WTC11 (cell line): ENCODE measurements at regions not wholly inside any gene's neighbourhood (a gene's known extent, or its start where the extent isn't known, plus 50 kb on each side); places are given as distances from the start of the nearest gene placed in this dataset.

Experiments
- CREB1 ChIP-seq: sonication (generic); formaldehyde crosslinking; IDR thresholded peaks from 2 replicates; pipeline ENCODE4 v1.8.0; 2023; ENCODE audit warnings: mild to moderate bottlenecking, missing genetic modification reagents
- NR1H2 ChIP-seq: sonication (generic); formaldehyde crosslinking; IDR thresholded peaks from 2 replicates; pipeline ENCODE4 v1.9.0; 2021; ENCODE audit warnings: mild to moderate bottlenecking, moderate library complexity, missing genetic modification reagents
- TF ChIP-seq, protein P1 (sequence below): fragments of 200-600 bp; IDR thresholded peaks from 2 replicates; pipeline ENCODE4 v1.8.0; 2022; ENCODE audit warnings: antibody characterized with exemption
- TF ChIP-seq, protein P2 (sequence below): sonication (generic); formaldehyde crosslinking; conservative IDR thresholded peaks from 2 replicates; pipeline ENCODE4 v1.8.1; 2022; ENCODE audit warnings: mild to moderate bottlenecking, missing genetic modification reagents
- TF ChIP-seq, protein P3 (sequence below): sonication (generic); formaldehyde crosslinking; IDR thresholded peaks from 2 replicates; pipeline ENCODE4 v1.8.0; 2022; ENCODE audit warnings: mild to moderate bottlenecking, missing genetic modification reagents

- TF ChIP-seq, protein P1, sequence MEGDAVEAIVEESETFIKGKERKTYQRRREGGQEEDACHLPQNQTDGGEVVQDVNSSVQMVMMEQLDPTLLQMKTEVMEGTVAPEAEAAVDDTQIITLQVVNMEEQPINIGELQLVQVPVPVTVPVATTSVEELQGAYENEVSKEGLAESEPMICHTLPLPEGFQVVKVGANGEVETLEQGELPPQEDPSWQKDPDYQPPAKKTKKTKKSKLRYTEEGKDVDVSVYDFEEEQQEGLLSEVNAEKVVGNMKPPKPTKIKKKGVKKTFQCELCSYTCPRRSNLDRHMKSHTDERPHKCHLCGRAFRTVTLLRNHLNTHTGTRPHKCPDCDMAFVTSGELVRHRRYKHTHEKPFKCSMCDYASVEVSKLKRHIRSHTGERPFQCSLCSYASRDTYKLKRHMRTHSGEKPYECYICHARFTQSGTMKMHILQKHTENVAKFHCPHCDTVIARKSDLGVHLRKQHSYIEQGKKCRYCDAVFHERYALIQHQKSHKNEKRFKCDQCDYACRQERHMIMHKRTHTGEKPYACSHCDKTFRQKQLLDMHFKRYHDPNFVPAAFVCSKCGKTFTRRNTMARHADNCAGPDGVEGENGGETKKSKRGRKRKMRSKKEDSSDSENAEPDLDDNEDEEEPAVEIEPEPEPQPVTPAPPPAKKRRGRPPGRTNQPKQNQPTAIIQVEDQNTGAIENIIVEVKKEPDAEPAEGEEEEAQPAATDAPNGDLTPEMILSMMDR: no peak
- TF ChIP-seq CREB1 (CRISPR knock-in tag) (no peak), NR1H2 (CRISPR knock-in tag) (no peak)
- TF ChIP-seq, protein P2, sequence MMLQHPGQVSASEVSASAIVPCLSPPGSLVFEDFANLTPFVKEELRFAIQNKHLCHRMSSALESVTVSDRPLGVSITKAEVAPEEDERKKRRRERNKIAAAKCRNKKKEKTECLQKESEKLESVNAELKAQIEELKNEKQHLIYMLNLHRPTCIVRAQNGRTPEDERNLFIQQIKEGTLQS: no peak
- TF ChIP-seq, protein P3, sequence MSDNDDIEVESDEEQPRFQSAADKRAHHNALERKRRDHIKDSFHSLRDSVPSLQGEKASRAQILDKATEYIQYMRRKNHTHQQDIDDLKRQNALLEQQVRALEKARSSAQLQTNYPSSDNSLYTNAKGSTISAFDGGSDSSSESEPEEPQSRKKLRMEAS (CRISPR knock-in tag): no peak
These were observed 314.7 kb upstream of the GULP1 start for GRCh38 chr2:187976986-187977333.
